Heart left ventricle (tissue), 16 donors: ENCODE measurements at regions not wholly inside any gene's neighbourhood (a gene's known extent, or its start where the extent isn't known, plus 50 kb on each side); places are given as distances from the start of the nearest gene placed in this dataset.

Experiments used
- ATAC-seq, 4 donors: fragments of 200-7000 bp; cut with Tn5 transposase; one replicate each; pipeline ENCODE4 v1.9.1; 2020 to 2022; ENCODE audit warnings: moderate library complexity in 4 of 4, mild to moderate bottlenecking in 3 of 4, moderate number of reproducible peaks in 1 of 4
- DNase-seq, 5 donors: peaks; one replicate each; pipeline ENCODE4 v3.0.0-alpha.2; 2020
- H3K27ac ChIP-seq, 12 donors: fragments of 200-600 bp; sonication (generic) in 4 of 12; one replicate each; pipeline versions ENCODE4 v1.5.0 to v1.8.0; 2016 to 2022; ENCODE audit warnings: mild to moderate bottlenecking in 2 of 12
- H3K27me3 ChIP-seq, 9 donors: fragments of 200-600 bp; sonication (generic) in 2 of 9; one replicate each; pipeline versions ENCODE4 v1.5.1 to v1.8.0; 2016 to 2022; ENCODE audit warnings: mild to moderate bottlenecking in 3 of 9
- H3K36me3 ChIP-seq, 9 donors: fragments of 200-600 bp; sonication (generic) in 2 of 9; one replicate each; pipeline versions ENCODE4 v1.5.0 to v1.8.0; 2018 to 2022; ENCODE audit warnings: mild to moderate bottlenecking in 2 of 9
- H3K4me1 ChIP-seq, 12 donors: fragments of 200-600 bp; sonication (generic) in 4 of 12; one replicate each; pipeline versions ENCODE4 v1.5.0 to v1.8.0; 2016 to 2022; ENCODE audit warnings: mild to moderate bottlenecking in 3 of 12
- H3K4me3 ChIP-seq, 12 donors: fragments of 200-600 bp; sonication (generic) in 4 of 12; one replicate each; pipeline versions ENCODE4 v1.5.0 to v1.8.0; 2017 to 2022; ENCODE audit warnings: mild to moderate bottlenecking in 9 of 12, moderate library complexity in 4 of 12
- H3K9me3 ChIP-seq, 12 donors: fragments of 200-600 bp; sonication (generic) in 4 of 12; one replicate each; pipeline versions ENCODE4 v1.5.0 to v1.8.0; 2016 to 2022; ENCODE audit warnings: mild to moderate bottlenecking in 1 of 12
- CTCF ChIP-seq, 12 donors: fragments of 200-600 bp; sonication (generic) in 4 of 12; IDR thresholded peaks; one replicate each; pipeline versions ENCODE4 v1.5.0 to v1.8.0; 2018 to 2022; ENCODE audit warnings: antibody characterized with exemption in 12 of 12, mild to moderate bottlenecking in 5 of 12
- POLR2A ChIP-seq, 2 donors: fragments of 450-650 bp; IDR thresholded peaks; one replicate each; pipeline ENCODE4 v1.6.1; 2017; ENCODE audit warnings: antibody characterized with exemption in 2 of 2, mild to moderate bottlenecking in 2 of 2, moderate library complexity in 2 of 2
- WGBS, 4 donors: extraction: QIAGEN DNeasy Blood & Tissue Kit in 2 of 4; methylation state at CpG; one replicate each; pipeline versions ENCODE4 v1.1.5 to v1.1.7; 2013 to 2018; 5-methylcytosine and 5-hydroxymethylcytosine counted together
- intact Hi-C, 10 donors: fragments of 100-400 bp; cut with DNase I; formaldehyde crosslinking; loops; one replicate each; pipeline versions ENCODE4 v1.11.1 to v1.14.2; 2022
- donor health status: ischemic (EF 13 %, LVEDD 7.1; RV severe dilation, severe dysfunction).
- donor health status: healthy with polysubstance abuse.
- donor health status: DM: no; HTN: yes; CAD: no.
- donor health status: DM: no; HTN: no; CAD: no.
- donor health status: ischemic (EF 25% LVEDD 6.9; RV normal size, moderate dysfunction).
- donor health status: ischemic (EF 25% LVEDD 5.7; RV mildly dilated, moderate dysfunction).
- donor health status: healthy.
- donor health status: DM: yes; HTN: yes; CAD: no.
- donor health status: ischemic (EF 35%, LVEDD 5.7; RV mildly dilated, moderate dysfunction).
- donor health status: nonischemic (EF 11% LVEDD 7.7; RV severe dilation, severe dysfunction).
- donor health status: DM: yes; HTN: yes; CAD: no.
- donor health status: PGD.
- donor health status: ischemic (EF 29% LVEDD 5.4; RV normal size, mild dysfunction).
- donor health status: nonischemic (EF 23%, LVEDD 6.1; RV moderate dilation, normal function).

- Histone ChIP-seq H3K4me1 (no peaks in the 10 kb centered on the region), H3K9me3 (no peaks in the 10 kb centered on the region), H3K27ac (no peak overlapping the region), H3K36me3 (no peaks in the 10 kb centered on the region), H3K27me3 (no peaks in the 10 kb centered on the region), H3K4me3 (no peak overlapping the region)
- no peak for DNase-seq
- no peak for ATAC-seq
- 80 to 88% (median 84%) methylated on average over 8 of the region's 8 CpGs for WGBS, 4 donors
- TF ChIP-seq POLR2A (IDR thresholded peaks at IDR 0.05) (no peak), CTCF (IDR thresholded peaks at IDR 0.05) (no peak)
- intact Hi-C loops, result loop anchor here in 1 of 10 donors (10.0 kb wide), 1 partner anchor 70 kb away; no protein-coding TSS in a partner anchor
Observed at GRCh38 chr12:107525063-107525718, 160.4 kb upstream of the PWP1 start.

DNA sequence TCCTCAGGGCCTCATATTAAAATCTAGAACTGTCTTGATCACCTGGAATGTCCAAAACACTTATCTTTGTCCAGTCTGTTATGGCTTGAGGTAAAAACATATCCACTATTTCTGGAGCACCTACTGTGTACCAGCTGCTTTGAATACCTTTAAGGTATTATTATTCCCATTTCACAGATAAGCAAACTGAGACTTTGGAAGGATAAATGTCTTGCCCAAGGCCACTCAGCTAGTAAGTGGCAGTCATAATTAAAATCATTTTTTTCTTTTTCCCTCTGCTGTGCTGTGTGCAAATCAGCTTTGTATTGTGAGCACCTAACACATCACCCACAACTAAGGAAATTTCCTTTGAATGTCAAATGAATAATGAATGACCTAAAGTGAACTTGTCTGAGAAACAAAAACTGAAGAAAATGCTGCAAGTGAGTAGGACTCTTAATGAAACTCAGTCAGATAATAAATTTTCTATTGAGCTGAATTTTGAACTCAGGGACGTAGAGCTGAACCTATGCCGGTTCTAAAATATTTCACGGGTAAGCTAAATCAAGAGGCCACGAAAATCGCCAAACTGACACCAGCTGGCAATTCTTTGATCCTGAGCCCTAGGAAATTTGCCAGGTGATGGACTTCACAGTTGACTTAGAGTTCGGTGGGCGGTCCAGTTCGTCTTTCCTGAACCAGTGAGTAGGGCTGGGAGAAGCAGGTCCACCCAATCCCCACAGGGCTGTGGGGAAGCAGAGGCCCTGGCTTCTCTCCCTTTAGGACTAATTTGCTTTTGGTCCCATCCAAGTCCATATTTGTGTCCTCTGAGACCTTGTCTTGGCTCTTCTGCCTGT lies 159.7 kb upstream of the PWP1 start:
- WGBS, 4 donors, result 63 to 74% (median 66%) methylated on average over 8 of the region's 8 CpGs
- DNase-seq, result no peak

DNA sequence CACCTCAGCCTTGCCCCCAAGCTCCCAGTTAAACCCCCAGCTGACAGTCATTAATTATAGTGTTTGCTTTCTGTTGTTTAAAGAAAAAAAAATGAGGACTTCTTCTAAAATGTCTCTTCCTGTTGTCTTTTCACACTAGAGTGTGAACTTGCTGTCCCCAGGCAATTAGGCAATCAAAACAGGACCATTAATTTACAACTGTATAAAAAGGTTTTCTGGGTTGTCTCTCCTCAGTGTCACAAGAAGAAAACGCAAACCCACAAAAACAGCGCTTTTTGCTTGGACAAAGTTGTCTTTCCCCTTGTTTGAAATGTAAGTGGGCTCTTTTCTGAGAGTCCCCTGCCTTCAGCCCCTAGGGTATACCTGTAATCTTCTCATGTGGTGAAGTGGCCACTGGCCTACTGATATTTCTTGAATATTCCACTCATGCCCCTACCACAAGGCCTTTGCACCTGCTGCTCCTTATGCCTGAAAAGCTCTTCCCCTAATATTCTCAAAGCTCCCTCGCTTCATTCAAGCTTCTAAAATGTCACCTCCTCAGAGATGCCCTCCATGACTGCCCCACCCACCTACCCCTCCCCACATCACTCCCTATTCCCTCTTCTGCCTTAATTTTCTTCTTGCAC lies 158.9 kb upstream of the PWP1 start:
- H3K27ac ChIP-seq, result no peak overlapping the region
- TF ChIP-seq CTCF (IDR thresholded peaks at IDR 0.05), result no peak
- TF ChIP-seq POLR2A (IDR thresholded peaks at IDR 0.05), result no peak
- no peaks in the 10 kb centered on the region for H3K9me3 ChIP-seq
- H3K36me3 ChIP-seq, result no peaks in the 10 kb centered on the region
- no peaks in the 10 kb centered on the region for H3K4me1 ChIP-seq
- WGBS, 4 donors, result 89 to 94% (median 91%) methylated on average over 3 of the region's 3 CpGs
- intact Hi-C loops, result loop anchor here in 1 of 10 donors (10.0 kb wide), 1 partner anchor 72 kb away; no protein-coding TSS in a partner anchor
- H3K4me3 ChIP-seq, result no peak overlapping the region
- ATAC-seq, result no peak
- no peaks in the 10 kb centered on the region for H3K27me3 ChIP-seq
- no peak for DNase-seq

More for the DNA sequence above, 159.7 kb upstream of the PWP1 start:
- H3K4me1 ChIP-seq, result no peaks in the 10 kb centered on the region
- no peaks in the 10 kb centered on the region for H3K36me3 ChIP-seq
- H3K9me3 ChIP-seq, result no peaks in the 10 kb centered on the region
- TF ChIP-seq POLR2A (IDR thresholded peaks at IDR 0.05), result no peak
- no peak for TF ChIP-seq CTCF (IDR thresholded peaks at IDR 0.05)
- no peak overlapping the region for H3K27ac ChIP-seq
- no peak overlapping the region for H3K4me3 ChIP-seq
- no peaks in the 10 kb centered on the region for H3K27me3 ChIP-seq
- intact Hi-C loops, result loop anchor here in 1 of 10 donors (10.0 kb wide), 1 partner anchor 71 kb away; no protein-coding TSS in a partner anchor
- no peak for ATAC-seq
